ENCODE measurements at regions not wholly inside any gene's neighbourhood (a gene's known extent, or its start where the extent isn't known, plus 50 kb on each side); places are given as distances from the start of the nearest gene placed in this dataset.

GRCh38 chr22:47225931-47226633, 463.6 kb downstream of the TBC1D22A start:
- DNase-seq (ENCODE audit: low read depth, low spot score): no peak

DNA sequence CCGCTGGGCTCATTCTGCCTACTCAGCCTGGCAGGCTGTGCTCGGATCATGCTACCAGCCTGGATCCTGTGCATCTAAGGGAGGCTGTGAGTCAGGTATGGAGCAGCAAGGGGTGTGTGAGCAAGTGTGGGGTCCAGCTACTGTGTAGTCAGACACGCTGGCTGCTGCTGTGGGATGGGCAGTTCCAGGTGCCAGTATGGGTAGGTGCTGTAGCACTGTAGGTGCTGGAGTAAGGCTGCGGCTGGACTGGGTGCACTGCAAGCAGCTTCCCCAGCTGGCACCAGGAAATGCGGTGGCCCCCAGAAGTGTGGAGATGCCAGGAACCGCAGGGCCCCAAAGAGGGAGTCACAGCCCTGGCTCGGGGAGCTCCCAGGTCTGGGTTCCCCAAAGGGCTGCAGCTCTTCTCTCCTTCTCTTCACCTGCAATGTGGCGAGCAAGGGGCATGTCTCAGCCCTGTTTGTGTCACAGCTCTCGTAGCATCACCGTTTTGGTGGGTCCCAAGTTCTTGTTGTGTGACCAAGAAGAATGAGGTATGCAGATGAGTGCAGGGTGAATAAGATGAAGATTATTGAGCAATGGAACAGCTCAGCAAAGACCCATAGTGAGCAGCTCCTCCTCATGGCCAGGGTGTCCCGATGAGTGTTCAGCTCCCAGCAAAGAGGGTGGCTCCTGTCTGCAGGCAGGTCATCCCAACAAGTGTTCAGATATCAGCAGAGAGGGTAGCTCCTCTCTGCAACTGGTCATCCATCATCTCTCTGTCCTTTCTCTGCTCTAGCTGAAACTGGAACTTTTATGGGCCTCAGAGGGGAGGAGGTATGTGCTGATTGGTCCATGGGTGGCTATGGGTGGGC, 462.9 kb downstream of the TBC1D22A start:
- no peak for DNase-seq (ENCODE audit: low read depth, low spot score)
